NCI-H1048 (cell line): ENCODE measurements at regions not wholly inside any gene's neighbourhood (a gene's known extent, or its start where the extent isn't known, plus 50 kb on each side); places are given as distances from the start of the nearest gene placed in this dataset.

Experiments used
- DNase-seq: peaks from one replicate; lab custom pipeline; 2025; lab: John Stamatoyannopoulos, UW

GRCh38 chr7:31456646-31457368 lies 57.1 kb upstream of the ITPRID1 start:
- no peak for DNase-seq

DNA sequence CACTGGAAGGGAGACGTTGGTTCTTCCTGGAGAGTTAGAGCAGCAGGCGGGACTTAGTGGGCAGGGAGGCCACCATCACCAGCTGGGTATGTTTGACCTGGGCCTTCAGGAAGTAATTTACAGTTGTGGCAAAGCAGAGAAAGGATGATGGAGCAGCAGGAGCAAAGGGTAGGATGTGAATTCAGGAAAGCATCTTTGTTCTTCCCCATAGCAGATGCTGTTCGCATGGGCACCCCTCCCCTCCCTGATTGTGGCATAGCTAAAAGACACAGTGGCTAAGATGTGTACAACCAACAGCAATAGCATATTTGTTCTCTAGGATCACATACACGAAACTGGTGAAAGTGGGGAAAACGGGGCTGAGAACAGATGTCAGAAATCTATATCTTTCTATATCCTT lies 56.3 kb upstream of the ITPRID1 start:
- no peak for DNase-seq

- no peak for DNase-seq
Observed at GRCh38 chr7:31458203-31458602, 55.7 kb upstream of the ITPRID1 start.

DNA sequence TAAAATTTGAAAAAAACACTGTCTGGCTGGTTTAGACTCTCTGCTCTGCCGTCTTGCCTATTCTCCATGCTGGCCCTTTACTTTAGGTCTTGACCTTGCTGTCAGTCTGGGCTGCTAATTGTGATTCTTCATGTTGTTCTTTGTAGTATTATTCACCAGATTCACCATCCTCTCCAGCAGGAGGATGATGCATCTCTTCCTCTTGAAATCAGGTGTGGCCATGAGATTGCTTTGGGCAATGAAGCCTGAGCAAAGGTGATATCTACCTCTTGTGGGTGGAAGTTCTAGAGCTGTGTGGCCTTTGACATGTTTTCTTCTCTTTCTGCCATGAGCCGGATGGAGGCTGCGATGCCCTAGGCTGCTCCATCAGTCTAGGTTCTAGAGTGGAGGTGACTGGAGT lies 51.3 kb upstream of the ITPRID1 start:
- DNase-seq = no peak
